Fibroblast of the aortic adventitia (primary cell): ENCODE measurements at regions not wholly inside any gene's neighbourhood (a gene's known extent, or its start where the extent isn't known, plus 50 kb on each side); places are given as distances from the start of the nearest gene placed in this dataset.

Source experiments
- DNase-seq: peaks from one replicate; pipeline ENCODE4 v3.0.0-alpha.2; 2010; ENCODE audit warnings: low read depth
- H3K4me3 ChIP-seq: 2 replicates; pipeline ENCODE4 v1.5.1; 2011; ENCODE audit warnings: low read depth, mild to moderate bottlenecking, control low read depth, low read length, moderate library complexity
- TF ChIP-seq, protein P1 (sequence below): IDR thresholded peaks from 2 replicates; pipeline ENCODE4 v1.5.1; 2011; ENCODE audit warnings: mild to moderate bottlenecking, low read length, control low read depth, inconsistent platforms; ENCODE audit not compliant: insufficient read depth

DNA sequence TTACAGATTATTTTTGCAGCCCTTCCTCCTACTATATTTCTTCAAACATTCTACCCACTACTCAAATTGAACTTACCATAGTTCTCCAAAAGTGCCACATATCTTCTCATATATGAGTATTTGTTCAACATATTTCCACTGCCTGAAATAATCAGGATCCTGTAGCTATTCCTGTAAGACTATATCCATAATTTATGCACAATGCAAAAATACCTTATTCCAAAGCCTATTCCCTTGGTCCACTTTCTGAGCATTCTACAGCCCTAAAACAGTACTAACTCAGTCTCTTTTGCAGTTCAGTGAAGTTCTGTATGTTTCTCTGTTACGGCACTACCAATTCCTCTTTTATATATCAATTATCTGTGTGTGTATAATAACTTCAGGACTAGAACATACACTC, 1283.7 kb upstream of the ADGRL2 start:
- DNase-seq = no peak

GRCh38 chr1:80509965-80510522, 1290.7 kb upstream of the ADGRL2 start:
- no peak for DNase-seq
- H3K4me3 ChIP-seq = no peak overlapping the region
- TF ChIP-seq, protein P1, sequence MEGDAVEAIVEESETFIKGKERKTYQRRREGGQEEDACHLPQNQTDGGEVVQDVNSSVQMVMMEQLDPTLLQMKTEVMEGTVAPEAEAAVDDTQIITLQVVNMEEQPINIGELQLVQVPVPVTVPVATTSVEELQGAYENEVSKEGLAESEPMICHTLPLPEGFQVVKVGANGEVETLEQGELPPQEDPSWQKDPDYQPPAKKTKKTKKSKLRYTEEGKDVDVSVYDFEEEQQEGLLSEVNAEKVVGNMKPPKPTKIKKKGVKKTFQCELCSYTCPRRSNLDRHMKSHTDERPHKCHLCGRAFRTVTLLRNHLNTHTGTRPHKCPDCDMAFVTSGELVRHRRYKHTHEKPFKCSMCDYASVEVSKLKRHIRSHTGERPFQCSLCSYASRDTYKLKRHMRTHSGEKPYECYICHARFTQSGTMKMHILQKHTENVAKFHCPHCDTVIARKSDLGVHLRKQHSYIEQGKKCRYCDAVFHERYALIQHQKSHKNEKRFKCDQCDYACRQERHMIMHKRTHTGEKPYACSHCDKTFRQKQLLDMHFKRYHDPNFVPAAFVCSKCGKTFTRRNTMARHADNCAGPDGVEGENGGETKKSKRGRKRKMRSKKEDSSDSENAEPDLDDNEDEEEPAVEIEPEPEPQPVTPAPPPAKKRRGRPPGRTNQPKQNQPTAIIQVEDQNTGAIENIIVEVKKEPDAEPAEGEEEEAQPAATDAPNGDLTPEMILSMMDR = no peak

More for the DNA sequence above, 1283.7 kb upstream of the ADGRL2 start:
- H3K4me3 ChIP-seq = no peak overlapping the region
- TF ChIP-seq, protein P1 = no peak

GRCh38 chr1:80506216-80506615, 1294.5 kb upstream of the ADGRL2 start:
- TF ChIP-seq, protein P1 = no peak
- no peak overlapping the region for H3K4me3 ChIP-seq
- no peak for DNase-seq

- no peak for DNase-seq
- TF ChIP-seq, protein P1 = no peak
- no peak overlapping the region for H3K4me3 ChIP-seq
Observed at GRCh38 chr1:80498673-80499072, 1302.1 kb upstream of the ADGRL2 start.

- no peak overlapping the region for H3K4me3 ChIP-seq
- no peak for DNase-seq
- TF ChIP-seq, protein P1 = no peak
Observed at GRCh38 chr1:80495806-80496205, 1304.9 kb upstream of the ADGRL2 start.

DNA sequence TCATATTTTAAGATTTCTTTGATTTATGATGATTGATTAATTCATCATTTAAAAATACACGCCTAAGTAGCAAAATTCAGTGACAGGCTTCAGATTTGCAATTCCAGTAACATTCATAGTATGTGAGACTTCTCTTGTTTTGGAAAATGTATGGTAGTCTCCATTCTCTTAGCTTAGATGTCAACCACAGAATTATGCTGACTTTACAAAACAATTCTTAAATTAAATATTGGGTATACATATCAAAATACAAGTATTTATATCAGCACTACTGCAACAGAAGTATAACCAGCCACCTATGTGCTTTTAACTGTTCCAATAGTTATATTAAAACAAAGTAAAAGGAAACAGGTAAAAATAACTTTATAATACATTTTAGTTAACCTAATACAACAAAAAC, 1328.6 kb upstream of the ADGRL2 start:
- no peak for DNase-seq
- TF ChIP-seq, protein P1 = no peak
- H3K4me3 ChIP-seq = no peak overlapping the region

DNA sequence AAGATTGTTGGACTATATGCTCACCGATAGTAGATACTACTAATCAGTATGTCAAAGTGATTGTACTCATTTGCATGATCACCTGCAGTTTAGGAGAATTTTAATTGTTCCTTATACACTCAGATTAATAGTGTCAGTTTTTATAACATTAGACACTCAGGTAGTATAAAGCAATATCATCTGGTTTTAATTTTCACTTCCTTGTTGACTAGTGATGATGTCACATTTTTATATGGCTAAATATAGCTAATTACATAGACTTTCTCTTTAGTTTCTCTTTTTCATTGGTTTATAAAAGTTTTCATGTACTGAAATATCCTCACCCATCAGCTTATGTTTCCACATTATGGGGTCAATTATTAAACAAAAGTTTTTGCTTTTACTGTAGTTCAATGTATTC, 1332.4 kb upstream of the ADGRL2 start:
- TF ChIP-seq, protein P1 = no peak
- DNase-seq = no peak
- H3K4me3 ChIP-seq = no peak overlapping the region
